ENCODE measurements at regions not wholly inside any gene's neighbourhood (a gene's known extent, or its start where the extent isn't known, plus 50 kb on each side); places are given as distances from the start of the nearest gene placed in this dataset.

DNA sequence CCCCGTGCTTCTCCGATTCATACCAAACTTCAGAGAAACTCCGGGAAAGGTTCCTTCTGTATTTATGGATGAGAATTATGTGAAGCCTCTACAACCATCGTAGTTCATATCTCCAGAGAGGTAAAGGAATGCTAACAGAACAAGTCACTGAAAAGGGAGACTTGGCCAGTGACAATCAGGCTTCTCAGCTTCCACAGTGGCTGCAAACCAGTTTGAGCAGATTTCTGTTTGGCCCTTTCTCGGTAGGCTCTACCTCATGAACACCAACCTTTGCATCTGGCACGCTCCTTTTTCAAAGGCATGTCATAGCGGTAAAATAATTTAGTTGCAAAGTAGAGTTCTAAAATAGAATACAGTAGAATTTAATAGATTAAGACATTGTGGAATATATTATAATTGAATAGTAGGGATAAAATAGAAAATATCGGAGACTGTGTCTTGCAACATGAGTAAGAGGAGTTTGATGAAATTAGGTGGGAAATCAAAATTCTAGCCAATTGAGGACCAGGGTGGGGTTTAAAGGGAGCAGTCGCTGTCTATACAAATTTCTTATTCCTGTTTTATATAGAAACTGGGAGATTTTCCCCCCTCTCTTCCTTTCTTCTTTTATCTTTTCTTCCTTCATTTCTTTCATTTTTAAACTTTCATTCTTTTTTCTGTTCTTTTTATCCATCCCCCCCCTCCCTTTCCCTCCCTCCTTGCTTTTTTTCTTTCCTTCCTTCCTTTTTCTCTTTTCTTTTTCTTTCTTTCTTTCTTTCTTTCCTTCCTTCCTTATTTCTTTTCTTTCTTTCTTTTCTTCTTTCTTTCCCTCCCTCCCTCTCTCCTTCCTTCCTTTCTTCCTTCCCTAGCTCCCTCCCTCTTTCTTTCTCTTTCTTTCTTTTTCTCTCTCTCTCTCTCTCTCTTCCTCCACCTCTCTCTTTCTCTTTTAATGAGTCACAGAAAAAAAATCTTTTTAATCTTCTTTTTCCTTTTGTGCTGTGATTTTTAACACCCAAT lies 161.5 kb upstream of the KLF6 start:
- DNase-seq (ENCODE audit: low read depth, low spot score): no peak

DNA sequence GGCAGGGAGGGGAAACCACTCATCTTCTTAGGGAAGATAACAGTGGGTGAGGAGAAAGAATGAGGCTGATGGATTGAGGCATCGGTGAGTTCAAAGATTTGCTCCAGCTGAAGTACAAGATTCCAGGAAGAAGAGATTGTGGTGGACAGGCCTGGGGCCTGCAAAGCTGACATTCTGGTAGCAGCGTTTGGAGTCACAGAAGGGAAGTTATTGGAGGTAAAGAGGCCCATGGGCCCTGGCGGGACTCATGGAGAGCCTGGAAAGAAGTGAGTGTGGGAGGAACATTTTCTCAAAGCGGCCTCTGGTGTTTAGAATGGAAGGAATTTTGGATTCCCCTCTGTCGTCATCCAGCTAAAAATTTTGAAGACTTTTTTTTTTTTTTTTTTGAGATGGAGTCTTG lies 160.0 kb upstream of the KLF6 start:
- DNase-seq (ENCODE audit: low read depth, low spot score): no peak

DNA sequence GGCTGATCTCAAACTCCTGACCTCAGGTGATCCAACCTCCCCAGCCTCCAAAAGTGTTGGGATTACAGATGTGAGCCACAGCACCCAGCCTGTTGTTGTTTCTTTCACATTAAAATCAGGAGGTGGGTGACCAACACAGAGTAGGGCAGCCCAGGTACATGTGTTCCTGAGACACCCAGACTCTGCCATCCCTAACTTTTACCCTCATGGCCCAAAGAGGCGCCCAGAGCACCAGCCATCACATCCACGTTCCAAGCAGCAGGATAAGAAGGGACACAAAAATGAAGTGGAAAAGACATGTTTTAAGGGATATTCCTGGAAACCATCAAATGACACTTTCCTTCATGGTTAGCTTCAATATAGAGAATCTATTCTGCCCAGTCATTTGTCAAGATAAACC lies 159.6 kb upstream of the KLF6 start:
- DNase-seq (ENCODE audit: low read depth, low spot score): no peak

DNA sequence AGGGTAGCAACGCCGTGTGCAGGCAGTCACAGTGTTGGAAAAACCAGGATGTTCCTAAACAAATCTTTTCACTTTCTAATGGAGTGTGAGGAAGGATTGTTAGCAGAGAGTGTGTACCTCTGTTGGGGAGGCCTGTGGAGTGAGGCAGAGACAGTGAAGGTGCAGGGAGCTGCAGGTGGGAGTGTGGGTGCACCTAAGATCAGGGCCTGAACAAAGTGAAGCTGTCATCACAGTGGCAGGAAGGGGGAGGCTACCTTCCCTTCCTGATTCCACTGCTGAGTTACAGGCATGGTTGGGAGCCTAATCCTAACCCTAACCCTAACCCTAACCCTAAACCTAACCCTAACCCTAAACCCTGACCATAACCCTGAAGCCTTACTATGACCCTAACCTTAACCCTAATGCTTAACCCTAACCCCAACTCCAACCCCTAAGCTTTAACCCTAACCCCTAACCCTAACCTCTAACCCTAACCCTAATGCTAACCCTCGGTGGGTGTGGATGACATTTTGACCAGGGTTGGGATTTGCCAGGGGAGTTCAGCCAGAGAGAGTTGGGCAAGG lies 158.8 kb upstream of the KLF6 start:
- no peak for DNase-seq (ENCODE audit: low read depth, low spot score)

DNA sequence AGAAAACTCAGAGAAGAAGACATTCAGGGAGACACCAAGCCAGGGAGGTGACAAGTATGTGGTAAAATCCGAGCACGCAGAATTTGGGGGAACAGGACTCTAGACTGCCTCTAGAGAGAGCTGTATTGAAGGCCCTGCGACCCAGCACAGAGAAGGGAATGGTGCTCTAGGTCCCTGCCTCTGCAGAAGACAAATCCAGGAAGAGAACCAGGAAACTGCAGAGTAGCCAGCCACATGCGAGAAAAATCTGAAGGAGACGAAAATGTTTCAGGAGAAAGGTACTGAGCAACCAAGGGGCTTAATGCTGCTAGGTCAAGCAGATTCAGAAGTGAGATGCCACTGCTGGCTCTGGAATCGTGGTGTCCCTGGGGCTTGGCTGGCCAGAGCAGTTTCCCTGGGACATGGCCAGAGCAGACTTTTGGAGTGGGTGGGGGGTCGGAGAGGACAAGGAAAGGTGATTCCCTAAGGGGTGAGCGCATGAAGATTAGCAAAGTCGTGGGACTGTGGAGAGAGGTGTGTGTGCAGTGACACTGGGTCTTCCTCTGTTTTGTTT lies 158.0 kb upstream of the KLF6 start:
- DNase-seq (ENCODE audit: low read depth, low spot score): no peak

DNA sequence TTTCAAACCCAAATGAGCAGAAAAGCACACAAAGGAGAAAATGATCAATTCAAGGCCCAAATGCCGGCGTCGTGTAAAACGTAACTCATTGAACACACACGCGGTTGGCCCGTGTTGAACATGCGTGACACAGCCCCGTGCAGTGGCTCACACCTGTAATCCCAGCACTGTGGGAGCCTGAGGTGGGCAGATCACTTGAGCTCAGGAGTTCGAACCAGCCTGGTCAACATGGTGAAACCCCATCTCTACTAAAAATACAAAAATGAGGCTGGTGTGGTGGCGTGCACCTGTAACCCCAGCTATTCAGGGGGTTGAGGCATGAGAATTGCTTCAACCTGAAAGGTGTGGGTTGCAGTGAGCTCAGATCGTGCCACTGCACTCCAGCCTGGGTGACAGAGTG lies 156.7 kb upstream of the KLF6 start:
- DNase-seq (ENCODE audit: low read depth, low spot score): no peak

DNA sequence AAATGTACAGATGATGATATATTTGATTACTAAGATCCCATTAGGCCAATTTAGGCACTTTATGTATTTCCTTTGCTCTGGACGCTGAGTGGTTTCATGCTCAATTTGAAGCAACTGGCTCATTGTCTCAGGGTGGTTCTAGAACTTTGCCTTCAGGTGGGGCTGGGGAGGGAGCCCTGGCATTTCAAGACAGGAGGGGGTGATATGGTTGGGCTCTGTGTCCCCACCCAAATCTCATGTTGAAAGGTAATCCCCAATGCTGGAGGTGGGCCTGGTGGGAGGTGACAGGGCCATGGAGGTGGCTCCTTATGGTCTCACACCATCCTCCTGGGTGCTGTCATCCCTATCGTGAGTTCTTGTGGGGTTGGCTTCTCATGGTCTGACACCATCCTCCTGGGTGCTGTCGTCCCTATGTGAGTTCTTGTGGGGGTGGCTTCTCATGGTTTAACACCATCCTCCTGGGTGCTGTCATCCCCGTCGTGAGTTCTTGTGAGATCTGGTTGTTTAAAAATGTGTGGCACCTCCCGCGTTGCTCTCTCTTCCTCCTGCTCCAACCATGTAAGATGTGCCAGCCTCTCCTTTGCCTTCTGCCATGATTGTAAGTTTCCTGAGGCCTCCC lies 151.5 kb upstream of the KLF6 start:
- DNase-seq (ENCODE audit: low read depth, low spot score): no peak

DNA sequence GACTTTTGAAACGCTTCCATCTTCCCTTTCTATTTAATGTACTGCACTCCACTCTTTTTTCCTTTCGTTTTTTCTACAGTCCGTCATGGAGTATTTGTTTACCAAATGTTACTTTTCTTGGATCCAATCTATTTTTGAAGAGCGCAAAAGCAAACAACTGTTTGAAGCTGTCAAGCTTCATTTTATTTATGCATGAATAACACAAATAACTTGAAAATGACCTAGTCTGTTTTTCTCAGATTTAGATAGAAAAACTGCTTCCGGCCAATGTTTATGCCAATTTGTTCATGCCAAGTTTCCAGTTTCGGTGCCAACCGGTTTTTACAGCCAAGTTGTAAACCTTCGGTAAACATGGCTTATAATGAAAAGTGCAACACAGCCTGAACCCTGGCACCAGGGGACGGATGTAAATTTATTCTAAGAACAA lies 150.9 kb upstream of the KLF6 start:
- DNase-seq (ENCODE audit: low read depth, low spot score): peak; percentile 85

DNA sequence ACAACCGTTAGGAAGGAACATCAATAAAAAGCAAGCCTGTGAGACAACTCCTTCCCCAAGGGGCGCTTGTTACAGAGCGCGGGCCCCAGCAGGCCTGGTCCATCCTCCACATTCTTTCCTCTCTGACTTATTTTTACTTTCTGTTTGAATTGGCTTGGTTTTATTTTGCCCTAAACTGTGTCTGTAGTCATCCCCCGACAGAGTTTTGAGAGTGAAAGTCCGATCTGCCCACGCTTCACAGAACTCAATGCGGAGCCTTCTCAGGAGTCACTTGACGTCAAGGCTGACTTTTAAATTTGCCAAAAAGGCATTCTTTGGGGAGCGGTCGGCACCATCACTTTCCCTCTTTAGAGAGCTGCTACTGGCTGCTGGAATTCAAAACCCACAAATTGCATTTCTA lies 150.1 kb upstream of the KLF6 start:
- no peak for DNase-seq (ENCODE audit: low read depth, low spot score)

DNA sequence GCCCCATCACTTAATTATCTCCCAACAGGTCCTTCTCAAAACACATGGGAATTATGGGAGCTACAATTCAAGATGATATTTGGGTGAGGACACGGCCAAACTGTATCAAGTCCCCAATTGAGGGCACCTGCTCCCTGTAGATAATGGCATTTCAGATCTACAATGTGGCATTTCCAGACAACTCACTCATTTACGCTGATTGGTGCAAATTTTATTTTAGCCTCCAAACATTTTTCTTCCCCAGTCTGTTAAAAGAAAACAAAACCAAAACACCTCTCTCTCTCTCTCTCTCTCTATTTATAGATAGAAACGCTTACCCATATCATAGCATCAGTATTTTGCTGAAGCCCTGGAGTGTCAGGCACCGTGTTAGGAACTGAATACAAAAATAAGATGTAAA lies 148.7 kb upstream of the KLF6 start:
- no peak for DNase-seq (ENCODE audit: low read depth, low spot score)

DNA sequence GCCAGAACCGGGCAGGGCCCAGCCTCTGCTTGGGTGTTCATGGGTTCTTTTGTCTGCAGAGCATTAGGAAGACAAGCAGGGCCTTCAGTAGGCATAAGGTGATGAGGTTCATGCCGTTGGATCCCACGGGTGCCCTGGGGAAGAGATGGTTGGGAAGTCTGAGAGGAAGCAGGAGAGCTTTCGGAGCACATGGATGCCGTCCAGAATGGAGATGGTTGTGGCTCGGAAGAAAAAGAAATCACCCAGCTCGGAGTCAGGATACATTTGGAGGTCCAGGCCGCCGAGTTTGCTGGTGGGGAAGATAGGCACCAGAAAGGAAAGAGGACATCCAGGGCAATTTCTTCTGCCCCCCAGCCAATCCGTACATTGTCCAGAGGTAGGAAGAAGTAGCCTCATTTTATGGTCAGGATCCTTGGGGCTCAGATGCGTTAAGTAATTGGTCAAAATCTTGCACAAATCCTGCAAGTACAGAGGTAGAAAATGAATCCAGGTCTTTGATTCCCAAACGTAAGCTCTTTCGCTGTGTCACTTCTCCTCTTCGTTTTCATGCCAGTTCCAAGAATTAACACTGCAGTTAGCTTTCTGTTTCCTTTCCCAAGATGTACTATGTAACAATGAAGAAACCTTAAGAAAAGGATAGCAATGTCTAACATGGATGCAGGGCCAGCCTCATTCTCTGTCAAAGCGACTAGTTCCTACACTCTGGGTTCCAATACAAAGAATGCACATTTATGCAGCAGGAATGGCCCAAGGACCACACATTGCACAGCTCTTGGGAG lies 147.8 kb upstream of the KLF6 start:
- DNase-seq (ENCODE audit: low read depth, low spot score): no peak

DNA sequence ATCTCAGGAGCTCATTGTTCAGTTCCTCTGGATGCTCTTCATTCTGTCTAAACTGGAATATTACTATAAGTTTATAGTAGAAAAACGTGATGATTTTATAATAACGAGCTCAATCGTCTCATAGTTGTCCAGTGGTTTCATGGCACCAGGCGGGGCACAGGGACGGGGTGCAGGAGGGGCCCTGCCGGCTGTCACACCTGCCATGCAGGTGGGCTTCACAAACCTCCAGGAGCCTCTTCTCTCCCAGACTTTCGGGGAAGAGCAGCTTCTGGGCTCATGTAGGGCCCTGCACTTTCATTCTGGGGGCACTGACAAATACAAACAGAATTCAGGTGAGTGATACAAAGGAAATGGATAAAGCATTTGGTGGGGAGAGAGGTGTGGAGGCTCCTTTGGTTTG lies 146.9 kb upstream of the KLF6 start:
- DNase-seq (ENCODE audit: low read depth, low spot score): no peak

DNA sequence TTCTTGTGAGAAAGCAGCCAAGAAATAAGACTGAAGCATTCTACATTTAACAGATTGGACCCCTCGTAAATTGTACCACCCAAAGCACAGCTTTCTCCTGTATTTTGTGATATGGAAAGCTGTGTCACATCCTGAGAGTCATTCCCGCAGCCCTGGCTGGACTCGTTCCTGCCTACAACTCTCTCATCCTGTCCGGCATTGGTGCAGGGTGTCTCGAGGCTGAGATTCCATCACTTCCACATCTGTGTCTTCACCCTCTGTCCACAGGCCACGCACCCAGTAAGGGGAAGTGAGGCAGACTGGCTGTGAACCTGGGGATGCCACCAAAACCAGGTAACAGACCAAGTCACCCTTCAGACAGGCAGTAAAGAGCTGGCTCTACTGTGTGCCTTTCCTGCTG lies 146.2 kb upstream of the KLF6 start:
- DNase-seq (ENCODE audit: low read depth, low spot score): no peak

DNA sequence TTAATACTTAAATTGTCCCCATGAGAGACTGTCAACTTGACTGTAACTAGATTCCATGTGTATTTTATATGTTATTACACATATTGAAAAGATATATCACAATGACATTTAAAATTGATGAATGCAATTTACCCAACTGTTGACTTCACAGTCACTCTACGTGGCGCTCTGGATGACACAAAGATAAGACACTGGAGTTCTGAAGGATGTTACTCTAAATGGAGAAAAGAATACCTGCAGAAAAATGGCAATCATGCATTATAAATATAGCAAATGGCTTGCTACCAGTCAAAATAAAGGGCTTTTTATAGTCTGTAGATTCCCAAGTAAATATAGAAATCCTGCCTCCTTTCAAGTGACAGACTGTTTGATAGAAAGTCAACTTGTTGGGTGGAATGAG lies 143.6 kb upstream of the KLF6 start:
- DNase-seq (ENCODE audit: low read depth, low spot score): no peak

DNA sequence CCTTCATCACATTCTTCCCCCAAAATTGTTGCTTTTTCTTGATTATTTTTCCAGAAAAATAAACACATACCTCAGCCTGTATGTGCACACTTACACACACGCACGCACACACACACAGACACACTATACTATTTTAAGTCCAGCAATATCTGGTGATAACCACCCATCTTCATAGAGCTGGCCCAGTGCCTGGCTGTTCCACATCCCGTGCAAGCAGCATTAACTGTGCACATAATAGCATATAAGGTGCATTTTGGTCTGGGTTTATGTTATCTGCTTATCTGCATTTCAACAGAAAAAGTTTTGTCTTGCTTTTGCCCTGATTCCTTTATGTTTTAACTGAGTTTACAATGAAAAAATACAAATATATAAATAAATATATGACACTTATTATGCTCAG lies 143.1 kb upstream of the KLF6 start:
- no peak for DNase-seq (ENCODE audit: low read depth, low spot score)

DNA sequence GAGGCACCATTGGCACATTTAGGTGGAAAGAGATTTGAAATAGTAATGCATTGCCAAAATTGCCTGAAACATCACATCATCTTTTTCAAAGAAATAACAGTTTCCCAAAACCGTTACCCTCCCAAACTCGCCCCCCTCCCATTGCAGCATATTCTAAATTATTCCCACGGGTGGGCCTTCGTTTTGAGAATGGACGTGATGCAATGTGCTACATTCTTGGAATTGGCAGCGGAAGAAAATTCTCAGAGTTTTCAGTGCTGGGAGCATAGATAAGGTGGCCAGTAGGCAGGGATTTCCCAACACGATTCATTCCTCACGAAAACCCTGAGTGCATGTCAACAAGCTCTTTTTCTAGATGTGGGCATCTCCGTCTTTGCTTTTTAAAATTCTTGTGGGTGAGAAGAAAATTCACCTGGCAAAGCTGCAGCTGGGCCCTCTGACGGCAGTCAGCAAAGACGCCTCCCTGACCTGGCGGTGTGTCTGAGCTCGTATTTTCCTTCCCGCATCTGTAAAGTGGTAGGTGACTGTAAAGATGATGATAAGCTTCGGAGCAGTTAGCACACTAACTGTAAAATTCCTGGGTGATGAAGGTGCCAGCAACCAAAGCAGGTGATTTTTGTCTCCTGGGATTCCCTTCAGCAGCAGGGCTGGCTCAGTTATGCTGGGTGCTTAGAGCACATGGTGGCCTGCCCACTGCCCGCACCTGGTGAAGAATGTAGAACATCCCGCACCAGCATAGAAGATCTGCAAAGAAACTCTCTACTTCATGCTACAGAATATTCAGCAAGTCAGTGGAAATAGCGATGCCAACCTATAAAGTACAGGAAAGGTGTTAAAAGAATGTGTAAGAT lies 141.9 kb upstream of the KLF6 start:
- DNase-seq (ENCODE audit: low read depth, low spot score): no peak

DNA sequence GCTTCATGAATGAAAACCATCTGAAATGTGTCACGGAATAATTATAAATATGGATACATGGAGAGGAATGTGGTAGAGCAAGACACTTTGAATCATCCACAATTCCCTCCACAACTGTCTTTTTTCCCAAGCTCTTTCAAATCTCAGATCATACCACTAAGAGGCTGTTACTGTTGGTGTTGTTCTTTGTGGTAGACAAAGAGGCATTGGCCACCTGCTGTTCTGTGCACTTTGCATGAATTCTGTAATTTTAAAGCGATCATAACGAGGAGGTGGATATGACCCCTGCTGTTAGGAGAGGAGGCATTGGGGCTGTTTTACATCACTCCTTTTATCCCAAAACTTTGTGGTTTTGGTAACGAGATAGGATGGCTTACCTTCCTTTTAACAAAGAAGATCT lies 141.2 kb upstream of the KLF6 start:
- no peak for DNase-seq (ENCODE audit: low read depth, low spot score)

DNA sequence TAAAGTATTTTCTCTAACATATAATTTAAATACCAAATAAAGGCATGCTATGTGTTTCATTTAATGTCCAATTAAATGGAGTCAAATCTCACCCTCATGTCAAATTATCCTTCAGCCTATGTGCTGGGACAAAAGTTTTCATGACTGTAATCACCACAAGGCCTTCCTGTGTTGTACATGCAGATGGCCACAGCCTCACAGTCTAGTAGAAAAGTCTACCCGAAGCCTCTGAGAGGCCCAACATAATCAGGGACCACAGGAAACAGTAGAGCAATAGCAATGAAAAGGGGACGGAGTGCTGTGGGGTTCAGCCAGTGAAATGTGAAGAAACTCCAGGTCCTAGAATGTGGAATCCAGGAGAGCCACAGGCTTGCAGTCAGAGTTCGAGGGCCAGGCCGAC lies 140.2 kb upstream of the KLF6 start:
- DNase-seq (ENCODE audit: low read depth, low spot score): no peak

DNA sequence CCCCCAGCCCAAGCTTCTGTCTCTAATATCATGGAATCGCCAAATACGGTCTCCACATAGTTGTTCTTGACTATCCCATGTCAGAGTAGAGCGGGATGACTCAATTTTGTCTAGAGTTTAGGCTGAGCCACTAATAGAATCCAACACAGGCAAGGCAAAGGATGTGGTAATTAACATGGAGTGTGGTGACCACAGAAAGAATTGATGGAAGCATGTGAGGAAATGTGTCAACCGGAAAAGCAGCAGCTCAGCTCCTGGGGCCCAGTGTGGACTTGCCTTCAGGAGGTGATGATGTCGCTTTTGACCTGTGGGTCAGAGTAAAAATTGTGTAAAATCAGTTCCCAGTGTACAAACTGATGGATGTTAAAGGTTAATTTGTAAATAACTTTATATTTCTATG lies 139.3 kb upstream of the KLF6 start:
- DNase-seq (ENCODE audit: low read depth, low spot score): peak; percentile 98

DNA sequence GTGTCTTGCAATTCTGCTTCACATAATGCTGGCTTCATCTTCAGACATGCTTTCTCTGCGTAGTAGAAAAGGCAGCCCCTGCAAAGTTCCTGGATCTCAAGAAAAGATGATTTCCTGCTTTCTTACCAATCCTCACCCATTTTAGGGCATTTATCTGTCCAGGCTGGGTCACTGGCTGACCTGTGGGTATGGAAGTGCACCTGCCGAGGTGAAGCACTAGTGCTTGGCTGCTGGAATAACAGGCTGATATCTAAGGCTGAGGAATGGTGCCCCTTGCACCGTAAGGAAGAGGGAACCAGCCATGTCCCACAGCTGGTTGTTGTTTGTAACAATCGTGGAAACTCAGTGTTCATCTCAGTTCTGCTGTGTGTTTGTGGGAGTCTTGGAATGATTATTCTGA lies 138.0 kb upstream of the KLF6 start:
- no peak for DNase-seq (ENCODE audit: low read depth, low spot score)

Data from pulmonary artery endothelial cell (primary cell).